Retina (tissue), 1 donor: ENCODE measurements at regions not wholly inside any gene's neighbourhood (a gene's known extent, or its start where the extent isn't known, plus 50 kb on each side); places are given as distances from the start of the nearest gene placed in this dataset.

ENCODE experiments used
- DNase-seq: peaks from one replicate; pipeline ENCODE4 v3.0.0-alpha.2; 2016

GRCh38 chr3:82508-82907 is 114.1 kb upstream of the CHL1 start:
- DNase-seq, result no peak

- DNase-seq, result no peak
These were observed 113.5 kb upstream of the CHL1 start for GRCh38 chr3:83096-83495.

GRCh38 chr3:85180-85579 is 111.4 kb upstream of the CHL1 start:
- no peak for DNase-seq

- no peak for DNase-seq
These were observed 108.3 kb upstream of the CHL1 start for GRCh38 chr3:88267-88666.

DNA sequence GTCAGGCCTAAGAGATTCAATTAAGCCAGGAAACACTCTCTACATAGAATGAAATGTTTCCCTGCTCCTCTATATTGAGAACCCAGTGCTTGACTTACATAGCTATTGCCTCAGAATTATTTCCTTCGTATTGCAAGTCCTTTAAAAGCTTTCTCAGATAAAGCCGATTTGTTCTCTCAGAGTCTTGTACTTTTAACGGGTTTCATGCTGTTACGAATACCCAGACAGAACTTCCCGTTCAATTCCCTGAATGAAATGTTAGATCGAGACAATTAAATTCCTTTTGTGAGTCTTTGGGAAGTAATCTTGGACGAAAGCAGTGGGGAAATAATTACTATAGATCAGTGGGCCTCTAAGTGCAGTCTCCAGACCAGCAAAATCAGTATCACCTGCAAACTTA is 102.8 kb upstream of the CHL1 start:
- no peak for DNase-seq

- DNase-seq, result no peak
These were observed 100.3 kb upstream of the CHL1 start for GRCh38 chr3:96259-96658.

DNA sequence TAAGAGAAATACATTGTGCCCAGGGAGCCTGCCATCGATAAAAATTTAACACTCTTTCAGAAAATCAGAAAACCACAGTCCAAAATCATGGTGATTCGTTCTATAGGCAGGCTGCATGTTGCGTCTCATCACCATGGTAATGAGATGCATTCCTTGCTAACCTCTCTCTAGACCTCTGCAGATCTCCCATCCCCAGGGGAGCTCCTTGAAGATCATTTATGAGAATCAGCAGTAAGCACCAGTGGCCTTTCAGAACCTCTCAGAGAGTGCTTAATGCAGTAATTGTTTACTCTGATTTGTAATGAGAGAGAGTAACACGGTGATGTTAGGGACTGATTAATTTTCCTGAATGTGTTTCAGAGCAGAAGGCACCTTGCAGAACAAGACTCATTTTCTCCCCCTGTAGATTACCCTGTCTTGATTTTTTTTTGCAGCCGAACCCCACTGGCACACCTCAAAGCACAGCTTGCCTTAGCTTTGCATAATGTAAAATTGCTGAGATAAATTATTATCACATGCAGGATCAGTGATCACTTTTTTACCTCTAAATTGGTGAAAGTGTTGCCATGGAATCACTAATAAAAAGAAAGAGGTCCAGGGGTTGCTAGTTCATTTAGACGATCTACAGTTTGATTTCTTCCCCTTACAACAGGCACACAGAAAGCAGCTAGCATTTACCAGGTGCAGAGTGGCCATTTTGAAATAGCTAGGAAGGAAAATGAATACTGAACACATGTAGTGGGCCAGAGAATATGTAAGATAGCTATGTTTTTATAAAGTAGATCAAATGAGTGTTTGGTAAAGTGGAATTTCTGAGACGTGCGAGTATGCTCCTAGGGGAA is 98.9 kb upstream of the CHL1 start:
- DNase-seq, result peak; percentile 53

DNA sequence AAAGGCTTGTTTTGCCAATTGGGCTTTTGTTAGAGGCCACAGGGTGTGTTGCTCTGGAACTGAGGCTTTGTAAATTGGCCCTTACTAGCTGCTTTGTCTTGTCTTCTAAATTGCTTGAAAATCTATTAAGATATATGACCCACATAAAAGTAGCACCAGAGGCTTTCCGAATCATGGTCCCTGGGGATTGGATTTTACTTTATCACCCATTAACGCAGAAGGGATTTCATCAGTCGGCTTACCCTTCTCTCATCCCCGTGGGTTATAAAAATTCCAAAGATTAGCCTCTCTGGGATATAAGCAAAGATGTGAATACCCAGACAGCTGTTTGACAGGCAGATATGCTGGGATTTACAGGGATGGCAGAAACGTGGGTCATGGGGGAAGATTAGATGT is 98.3 kb upstream of the CHL1 start:
- no peak for DNase-seq

- DNase-seq, result peak; percentile 17
These were observed 97.1 kb upstream of the CHL1 start for GRCh38 chr3:99506-99905.

DNA sequence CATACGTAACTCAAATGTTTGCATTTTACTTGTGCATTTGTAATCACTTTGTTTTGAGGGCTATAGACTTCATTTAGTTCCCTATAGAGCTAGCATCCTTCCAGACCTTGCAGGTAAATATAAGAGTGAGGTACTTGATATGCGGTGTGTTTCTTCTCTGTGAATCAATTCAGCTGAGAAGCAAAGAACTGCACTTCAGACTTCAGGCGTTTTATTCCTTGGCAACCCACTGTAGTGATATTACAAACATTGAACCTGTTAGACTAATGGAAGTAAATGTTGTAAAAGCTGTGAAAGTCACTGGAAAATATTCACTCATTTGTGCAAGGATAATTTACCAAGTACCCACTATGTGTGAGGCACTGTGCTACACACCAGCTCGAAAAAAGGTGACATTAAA is 94.1 kb upstream of the CHL1 start:
- DNase-seq, result no peak

DNA sequence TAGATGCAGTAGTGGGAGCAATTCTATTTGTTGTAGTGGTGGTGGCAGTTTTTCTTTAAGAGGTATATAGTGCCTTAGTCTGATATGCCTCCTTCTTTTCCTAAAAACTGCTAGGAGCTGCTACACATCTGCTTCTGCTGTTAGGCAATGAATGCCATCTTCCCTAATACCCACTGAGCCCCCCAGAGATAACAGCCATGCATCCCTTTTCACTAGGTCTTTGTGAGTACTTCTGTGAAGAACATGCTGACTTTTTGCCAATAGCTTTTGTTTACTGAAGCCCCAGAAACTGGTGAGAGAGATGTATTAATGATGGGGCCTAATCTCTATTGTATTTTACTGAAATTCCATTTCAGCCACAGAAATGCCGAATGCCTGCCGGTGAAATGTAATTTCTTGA is 92.6 kb upstream of the CHL1 start:
- no peak for DNase-seq

DNA sequence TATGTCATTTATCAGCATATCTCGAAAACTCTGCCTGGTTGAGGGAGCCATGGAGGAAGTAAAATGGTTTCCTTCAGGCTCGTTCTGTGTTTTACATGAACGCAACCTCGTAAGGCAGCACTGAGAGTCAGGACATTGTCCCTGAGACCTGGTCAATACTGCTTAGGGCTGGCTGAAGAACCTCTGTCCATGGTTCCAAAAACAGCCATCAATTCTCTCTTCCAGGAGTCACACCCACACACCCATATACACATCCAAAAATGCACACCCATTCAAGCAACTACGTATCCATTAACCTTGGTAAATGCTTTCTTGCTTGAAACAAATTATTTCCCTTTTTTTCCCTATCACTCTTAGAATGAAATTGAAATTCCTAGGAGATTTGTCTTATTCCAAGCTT is 91.0 kb upstream of the CHL1 start:
- DNase-seq, result no peak

DNA sequence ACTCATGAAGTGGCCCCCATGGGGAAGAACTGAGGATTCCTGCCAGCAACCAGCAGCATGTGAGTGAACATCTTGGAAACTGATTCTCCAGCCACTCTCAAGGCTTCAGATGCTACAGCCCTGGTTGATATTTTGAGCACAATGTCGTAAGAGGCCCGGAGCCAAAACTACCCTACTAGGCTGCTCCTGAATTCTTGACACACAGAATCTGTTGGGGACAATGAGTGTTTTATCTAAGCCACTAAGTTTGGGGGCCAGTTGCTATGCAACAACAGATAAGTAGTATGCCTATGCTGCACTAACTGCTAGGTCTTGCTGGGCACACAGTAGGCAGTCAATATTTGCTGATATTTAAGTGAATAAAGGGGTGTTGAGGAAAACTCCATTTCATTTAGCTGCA is 89.9 kb upstream of the CHL1 start:
- no peak for DNase-seq

DNA sequence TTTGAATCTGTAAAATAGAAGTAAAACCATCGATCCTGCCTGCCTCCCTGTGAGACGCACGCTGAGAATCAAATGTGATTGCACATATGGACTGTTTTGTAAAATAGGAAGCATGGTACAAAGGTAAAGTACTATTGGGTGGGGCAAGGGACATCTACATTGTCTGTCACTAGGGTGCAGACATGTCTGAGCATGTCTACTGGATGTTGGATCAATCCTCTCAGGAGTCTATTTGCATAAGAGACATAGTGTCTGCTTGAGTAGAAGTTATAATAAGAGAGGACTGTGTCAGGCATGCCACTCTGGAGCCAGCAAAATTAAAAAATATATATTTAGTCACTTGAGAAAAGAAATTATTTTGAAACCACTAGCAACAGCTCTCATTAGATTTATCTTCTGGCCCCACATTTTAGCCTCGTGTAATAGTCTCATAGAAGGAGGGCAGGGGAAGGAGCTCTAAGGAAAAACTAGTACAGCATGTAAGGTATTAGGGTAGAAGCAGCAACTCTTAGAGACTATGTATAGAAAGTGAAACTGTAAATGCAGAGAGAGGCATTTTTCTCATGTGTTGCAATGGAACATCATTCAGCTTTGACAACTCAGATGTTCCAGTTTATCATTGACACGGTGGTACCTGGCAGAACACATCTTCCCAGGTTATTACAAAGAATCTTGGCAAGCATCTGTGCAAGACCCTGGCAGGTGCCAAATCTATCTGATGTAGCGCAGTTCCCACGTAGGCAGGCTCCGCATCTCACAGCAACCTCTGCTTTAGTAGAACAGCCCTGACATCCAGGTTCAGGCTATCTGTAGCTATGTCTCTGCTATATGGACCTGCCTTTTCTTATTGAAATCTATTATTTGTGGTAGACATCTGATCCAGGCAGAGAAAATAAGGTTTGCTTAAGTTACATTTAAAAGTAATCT is 85.2 kb upstream of the CHL1 start:
- no peak for DNase-seq

DNA sequence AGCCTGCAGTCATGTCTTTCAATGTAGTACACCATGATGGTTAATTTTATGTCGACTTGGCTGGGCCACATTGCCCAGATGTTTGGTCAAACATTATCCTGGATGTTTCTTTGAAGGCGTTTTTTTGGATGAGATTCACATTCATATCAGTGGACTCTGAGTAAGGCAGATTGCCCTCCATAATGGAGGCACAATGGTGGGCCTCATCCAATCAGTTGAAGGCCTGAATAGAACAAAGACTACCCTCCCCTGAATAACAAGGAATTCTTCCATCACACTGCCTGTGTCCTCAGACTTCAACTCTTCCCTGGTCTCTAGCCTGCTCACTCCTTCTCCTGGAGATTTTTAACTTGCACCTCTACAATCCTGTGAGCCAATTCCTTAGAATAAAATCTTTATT is 83.8 kb upstream of the CHL1 start:
- DNase-seq, result no peak

DNA sequence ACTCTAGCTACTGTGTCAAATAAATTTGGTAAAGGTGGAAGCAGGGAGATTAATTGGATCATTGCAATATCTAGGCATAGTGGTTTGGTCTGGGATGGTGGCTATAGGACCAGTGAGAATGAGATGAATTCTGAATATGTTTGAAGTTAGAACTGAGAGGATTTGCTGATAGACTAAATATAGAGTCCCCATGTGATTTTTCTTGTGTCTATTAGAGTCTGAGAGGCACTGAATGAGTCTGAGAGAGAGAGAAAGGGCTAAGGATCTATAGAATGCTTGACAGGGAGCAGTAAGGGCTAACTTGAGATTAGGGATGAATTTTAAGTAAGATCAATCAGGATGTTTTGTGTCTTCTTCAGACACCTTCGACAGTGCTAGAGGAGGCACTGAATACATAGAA is 77.9 kb upstream of the CHL1 start:
- no peak for DNase-seq

DNA sequence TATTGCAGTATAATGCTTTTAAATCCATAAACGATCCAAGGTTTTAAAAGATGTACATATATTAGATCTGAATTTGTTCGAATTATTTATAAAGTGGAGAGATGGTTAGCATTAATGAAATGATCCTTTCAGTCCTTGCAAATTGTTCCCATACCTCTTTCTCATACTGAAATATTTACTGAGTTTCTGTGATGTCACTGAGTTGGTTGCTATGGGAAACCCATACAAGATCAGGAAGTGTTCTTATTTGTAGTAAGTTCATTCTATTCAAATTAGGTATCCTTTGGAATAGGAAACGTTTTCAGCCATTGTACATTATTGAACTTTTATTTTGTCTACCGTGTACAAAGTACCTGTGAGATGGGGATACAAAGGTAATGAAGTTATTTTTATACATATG is 73.2 kb upstream of the CHL1 start:
- no peak for DNase-seq

DNA sequence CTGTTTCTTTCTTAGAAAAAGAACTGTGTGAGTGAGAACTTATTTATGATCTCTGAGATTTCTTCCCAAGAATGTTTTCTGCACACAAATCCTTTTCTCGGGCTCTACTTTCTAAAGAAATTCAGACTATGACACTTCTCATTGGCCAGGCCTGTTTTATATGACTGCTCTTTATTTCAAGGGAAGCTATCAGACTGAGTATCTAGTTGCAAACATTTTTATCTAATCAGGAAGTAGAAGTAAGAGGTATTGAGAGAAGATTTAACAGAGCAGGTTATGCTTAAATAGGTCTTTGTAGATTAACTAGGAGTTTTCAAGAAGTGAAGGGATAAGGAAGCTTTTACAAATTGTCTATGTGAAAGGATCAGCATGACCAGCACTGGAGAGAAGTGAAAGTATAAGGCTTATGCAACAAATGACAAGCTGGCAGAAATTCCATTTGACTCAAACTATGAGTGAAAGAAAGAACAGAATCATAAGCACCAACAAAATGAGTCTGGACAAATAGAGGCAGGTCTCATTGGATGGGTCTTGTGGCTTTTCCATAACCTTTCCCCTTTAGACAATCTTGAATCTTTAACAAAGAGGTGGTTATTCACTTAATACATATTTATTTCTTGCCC is 71.9 kb upstream of the CHL1 start:
- no peak for DNase-seq

- DNase-seq, result no peak
These were observed 67.9 kb upstream of the CHL1 start for GRCh38 chr3:128515-129172.

DNA sequence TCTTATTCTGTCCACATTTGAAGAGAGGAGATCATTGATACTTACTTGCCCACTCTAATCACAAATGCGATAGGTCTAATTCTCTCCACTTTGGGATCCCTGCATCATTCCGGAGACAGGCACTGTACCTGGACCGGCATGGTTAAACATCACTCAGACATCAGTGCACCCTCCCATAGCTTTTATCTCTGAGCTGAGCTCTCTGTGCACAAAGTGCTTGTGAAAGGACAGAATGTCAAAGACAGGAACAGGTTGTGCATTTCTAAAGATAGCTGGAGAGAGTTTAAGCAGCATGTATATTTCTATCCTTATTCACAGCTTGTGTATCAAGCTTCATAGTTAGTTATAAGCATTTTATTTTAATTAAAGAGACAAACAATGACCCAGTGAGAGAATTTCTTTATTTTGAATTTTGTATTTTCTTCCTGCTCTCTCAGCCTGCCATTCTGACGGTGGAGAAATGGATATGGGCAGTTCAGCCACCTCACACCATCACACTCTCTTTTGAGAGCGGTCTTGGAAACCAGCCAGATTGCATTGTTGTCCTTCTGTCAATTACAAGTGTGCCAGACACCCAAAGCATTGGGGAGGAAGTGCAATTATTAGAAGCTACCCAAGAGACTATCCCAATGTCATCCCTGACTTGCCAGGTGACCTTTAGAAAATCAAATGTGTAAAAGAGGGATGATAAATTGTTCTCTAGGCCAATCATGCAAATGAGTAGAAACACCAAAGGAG is 65.2 kb upstream of the CHL1 start:
- DNase-seq, result no peak

- DNase-seq, result no peak
These were observed 64.2 kb upstream of the CHL1 start for GRCh38 chr3:132378-132777.

DNA sequence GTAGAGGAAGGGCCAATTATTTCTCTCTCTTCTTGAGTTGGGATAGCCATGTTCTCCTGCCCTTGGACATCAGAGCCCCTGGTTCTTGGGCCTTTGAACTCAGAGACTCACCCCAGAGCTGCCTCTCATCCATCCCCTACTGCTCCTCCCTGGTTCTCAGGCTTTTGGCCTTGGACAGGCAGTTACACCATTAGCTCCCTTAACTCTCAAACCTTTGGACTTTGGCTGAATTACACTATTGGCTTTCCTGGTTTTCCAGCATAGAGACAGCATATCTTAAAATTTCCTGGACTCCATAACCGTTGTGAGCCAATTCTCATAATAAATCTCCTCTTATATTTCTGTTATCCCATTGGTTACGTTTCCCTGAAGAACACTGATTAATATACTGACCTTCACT is 63.7 kb upstream of the CHL1 start:
- no peak for DNase-seq
